Astrocyte (in vitro differentiated cells and primary cell): ENCODE measurements at regions not wholly inside any gene's neighbourhood (a gene's known extent, or its start where the extent isn't known, plus 50 kb on each side); places are given as distances from the start of the nearest gene placed in this dataset.

Experiments used
- CTCF ChIP-seq: IDR thresholded peaks from 2 replicates; pipeline ENCODE4 v1.5.1; 2011; ENCODE audit warnings: low read depth, mild to moderate bottlenecking, inconsistent platforms, low read length, moderate library complexity; ENCODE audit not compliant: insufficient read depth
- EZH2 ChIP-seq: IDR thresholded peaks from 2 replicates; pipeline ENCODE4 v1.6.1; 2012; ENCODE audit warnings: mild to moderate bottlenecking, low read length, inconsistent platforms; ENCODE audit not compliant: insufficient read depth

GRCh38 chrX:112931900-112932299 lies 91.3 kb upstream of the AMOT start:
- TF ChIP-seq EZH2 (no peak), CTCF (no peak)
